K562 (cell line): ENCODE measurements at regions not wholly inside any gene's neighbourhood (a gene's known extent, or its start where the extent isn't known, plus 50 kb on each side); places are given as distances from the start of the nearest gene placed in this dataset.

Experiments used
- ATAC-seq: fragments of 200-7000 bp; cut with Tn5 transposase; 3 replicates; pipeline ENCODE4 v1.9.1; 2020; ENCODE audit warnings: moderate library complexity
- BruUV-seq: library from RNA; stranded (reverse); fragments of 400-500 nt; replicated peaks from 2 replicates; lab custom pipeline; 2021; lab: Mats Ljungman, UMichigan
- CTCF ChIA-PET: fragments of 300-600 bp; formaldehyde crosslinking; extraction: SDS; loops from one replicate; lab custom pipeline; 2021; ENCODE audit warnings: low intra/inter-chr PET ratio; lab: Yijun Ruan, JAX
- POLR2A ChIA-PET: fragments of 300-600, 350-650 bp; sonication (Branson Sonifier 250); formaldehyde crosslinking; extraction: SDS; loops from one replicate; lab custom pipeline; 2021; ENCODE audit warnings: antibody characterized with exemption, inconsistent platforms; lab: Yijun Ruan, JAX
- DNase-seq, 4 experiments: peaks; one replicate each; pipeline versions ENCODE4 v3.0.0 to v3.0.0-alpha.2; 2011 to 2018; ENCODE audit warnings: low spot score in 3 of 4, mixed read lengths in 3 of 4; ENCODE audit errors: extremely low read depth in 1 of 4
- FAIRE-seq: peaks from 2 replicates; lab custom pipeline; 2011; peaks lifted over from hg19 to GRCh38; lab: Jason Lieb, UNC
- H2AFZ ChIP-seq: 2 replicates; pipeline ENCODE4 v1.6.0; 2011; ENCODE audit warnings: low read depth, low read length, control low read depth, inconsistent platforms
- H3K27ac ChIP-seq: fragments of 200-600 bp; 3 replicates; pipeline ENCODE4 v1.8.0; 2011; ENCODE audit warnings: low read depth, mild to moderate bottlenecking, control low read depth, inconsistent platforms, low read length, moderate library complexity, mixed read lengths; ENCODE audit errors: extremely low read depth
- H3K27me3 ChIP-seq, 2 experiments: fragments of 300-600 bp in 1 of 2; 2 replicates in 1 of 2; 3 replicates in 1 of 2; pipeline versions ENCODE4 v1.6.0 to v1.8.0; 2011; ENCODE audit warnings: inconsistent platforms in 2 of 2, low read length in 2 of 2, mild to moderate bottlenecking in 1 of 2, mixed read lengths in 1 of 2, moderate library complexity in 1 of 2; ENCODE audit not compliant: control insufficient read depth in 2 of 2, insufficient read depth in 2 of 2
- H3K36me3 ChIP-seq: fragments of 300-600 bp; 3 replicates; pipeline ENCODE4 v1.8.0; 2011; ENCODE audit warnings: mild to moderate bottlenecking, low read length, inconsistent platforms; ENCODE audit not compliant: control insufficient read depth, insufficient read depth
- H3K4me1 ChIP-seq, 2 experiments: fragments of 200-600 bp in 1 of 2; replicated peaks in 1 of 2; 2 replicates in 1 of 2; 3 replicates in 1 of 2; pipeline versions ENCODE4 v1.5.1 to v1.8.0; 2011; ENCODE audit warnings: inconsistent platforms in 2 of 2, low read length in 2 of 2, mild to moderate bottlenecking in 1 of 2, mixed read lengths in 1 of 2, moderate library complexity in 1 of 2; ENCODE audit not compliant: control insufficient read depth in 2 of 2, insufficient read depth in 2 of 2
- H3K4me2 ChIP-seq: 2 replicates; pipeline ENCODE4 v1.6.1; 2011; ENCODE audit warnings: low read length, control low read depth, inconsistent platforms, mixed read lengths; ENCODE audit not compliant: insufficient read depth
- H3K4me3 ChIP-seq: fragments of 200-600 bp; sonication (generic), shearing (Covaris generic); 2 replicates; pipeline ENCODE4 v1.5.1; 2016; ENCODE audit warnings: control low read depth, inconsistent platforms
- H3K79me2 ChIP-seq: fragments of 200-600 bp; 3 replicates; pipeline ENCODE4 v1.8.0; 2011; ENCODE audit warnings: low read length, inconsistent platforms; ENCODE audit not compliant: control insufficient read depth, insufficient read depth
- H3K9ac ChIP-seq, 2 experiments: 2 replicates each; pipeline versions ENCODE4 v1.6.0 to v1.6.1; 2011; ENCODE audit warnings: low read depth in 2 of 2, low read length in 2 of 2, control low read depth in 1 of 2, inconsistent platforms in 1 of 2, mild to moderate bottlenecking in 1 of 2, mixed read lengths in 1 of 2; ENCODE audit not compliant: insufficient read depth in 1 of 2
- H3K9me1 ChIP-seq: one replicate; pipeline ENCODE4 v1.6.0; 2011; ENCODE audit warnings: inconsistent platforms, mild to moderate bottlenecking, low read length, moderate library complexity; ENCODE audit not compliant: control insufficient read depth, insufficient read depth
- H3K9me3 ChIP-seq: replicated peaks from 2 replicates; pipeline ENCODE4 v1.5.1; 2011; ENCODE audit warnings: low read depth, low read length, inconsistent platforms; ENCODE audit not compliant: control insufficient read depth, insufficient read depth
- H4K20me1 ChIP-seq: replicated peaks from 2 replicates; pipeline ENCODE4 v1.6.1; 2011; ENCODE audit warnings: low read length, inconsistent platforms, mixed read lengths; ENCODE audit not compliant: control insufficient read depth, insufficient read depth
- EGR1 ChIP-seq: fragments of 450-650 bp; conservative IDR thresholded peaks from 2 replicates; pipeline ENCODE4 v1.6.1; 2017; ENCODE audit warnings: mild to moderate bottlenecking
- ERF ChIP-seq: fragments of 450-650 bp; formaldehyde crosslinking; IDR thresholded peaks from 2 replicates; pipeline ENCODE4 v1.4.0; 2020; ENCODE audit warnings: mild to moderate bottlenecking, mixed read lengths
- FOXM1 ChIP-seq, 2 experiments: fragments of 450-650 bp in 1 of 2; sonication (generic) in 1 of 2; formaldehyde crosslinking in 1 of 2; IDR thresholded peaks; 2 replicates each; pipeline versions ENCODE4 v1.6.1 to v1.9.0; 2017 to 2022; ENCODE audit warnings: low read depth in 2 of 2, mild to moderate bottlenecking in 2 of 2, missing genetic modification reagents in 1 of 2, moderate library complexity in 1 of 2
- HLTF ChIP-seq: fragments of 450-650 bp; IDR thresholded peaks from 2 replicates; pipeline ENCODE4 v1.6.1; 2016
- HMGN3 ChIP-seq: IDR thresholded peaks from 2 replicates; pipeline ENCODE4 v1.6.1; 2011; ENCODE audit warnings: borderline replicate concordance, low read depth, mild to moderate bottlenecking, mixed read lengths, low read length; ENCODE audit not compliant: insufficient read length; ENCODE audit errors: extremely low read depth
- MEIS2 ChIP-seq: fragments of 450-650 bp; IDR thresholded peaks from 2 replicates; pipeline ENCODE4 v1.6.1; 2014; ENCODE audit warnings: mild to moderate bottlenecking; ENCODE audit not compliant: partially characterized antibody
- MYBL2 ChIP-seq, 2 experiments: fragments of 450-650 bp in 1 of 2; sonication (generic) in 1 of 2; formaldehyde crosslinking in 1 of 2; IDR thresholded peaks; 2 replicates each; pipeline versions ENCODE4 v1.6.1 to v1.8.1; 2017 to 2022; ENCODE audit warnings: borderline replicate concordance in 1 of 2, inconsistent platforms in 1 of 2, low read depth in 1 of 2, mild to moderate bottlenecking in 1 of 2, missing genetic modification reagents in 1 of 2, moderate library complexity in 1 of 2
- NCOA6 ChIP-seq: fragments of 450-650 bp; IDR thresholded peaks from 2 replicates; pipeline ENCODE4 v1.6.1; 2017; ENCODE audit warnings: mild to moderate bottlenecking
- PHTF2 ChIP-seq: fragments of 250-450 bp; sonication (Bioruptor Pico); IDR thresholded peaks from 2 replicates; pipeline ENCODE4 v1.5.0; 2021; ENCODE audit warnings: mild to moderate bottlenecking
- POLR3A ChIP-seq: IDR thresholded peaks from 2 replicates; pipeline ENCODE4 v1.6.1; 2011; ENCODE audit warnings: borderline replicate concordance, mild to moderate bottlenecking, moderate library complexity; ENCODE audit not compliant: insufficient read length, insufficient read depth; ENCODE audit errors: extremely low read depth
- POLR3G ChIP-seq: IDR thresholded peaks from 2 replicates; pipeline ENCODE4 v1.6.1; 2011; ENCODE audit not compliant: insufficient read length, insufficient replicate concordance; ENCODE audit errors: extremely low read depth
- RHOXF2B ChIP-seq: fragments of 250-450 bp; sonication (Bioruptor Pico); conservative IDR thresholded peaks from 2 replicates; pipeline ENCODE4 v1.5.1; 2021
- SPI1 ChIP-seq: IDR thresholded peaks from 2 replicates; pipeline ENCODE4 v1.6.1; 2011; ENCODE audit warnings: low read depth, low read length, control low read depth, borderline replicate concordance
- ZNF224 ChIP-seq: sonication (generic); formaldehyde crosslinking; IDR thresholded peaks from 2 replicates; pipeline ENCODE4 v1.8.0; 2022; ENCODE audit warnings: mild to moderate bottlenecking, missing genetic modification reagents
- ZNF3 ChIP-seq: fragments of 250-450 bp; sonication (Bioruptor Pico); IDR thresholded peaks from 2 replicates; pipeline ENCODE4 v1.5.0; 2021; ENCODE audit warnings: mild to moderate bottlenecking, moderate library complexity
- ZNF589 ChIP-seq: fragments of 200-800 bp; sonication (Bioruptor generic); IDR thresholded peaks from 2 replicates; pipeline ENCODE4 v1.6.1; 2016; ENCODE audit warnings: low read depth, missing genetic modification characterization, missing compliant biosample characterization
- ZNF699 ChIP-seq: fragments of 250-450 bp; sonication (Bioruptor Pico); IDR thresholded peaks from 2 replicates; pipeline ENCODE4 v1.8.0; 2021; ENCODE audit warnings: mild to moderate bottlenecking, moderate library complexity; ENCODE audit not compliant: insufficient replicate concordance
- WGBS: fragments of 100-300 bp; shearing (Covaris generic); methylation state at CpG from one replicate; pipeline ENCODE4 v1.1.6; 2016; ENCODE audit warnings: low coverage, mixed read lengths; ENCODE audit not compliant: insufficient coverage; ENCODE audit errors: missing lambda C conversion rate; 5-methylcytosine and 5-hydroxymethylcytosine counted together
- in situ Hi-C: fragments of 300-500 bp; cut with MboI; formaldehyde crosslinking; loops from 4 replicates; pipeline ENCODE4 v1.15.0; 2018; ENCODE audit warnings: inconsistent platforms, mixed read lengths
- intact Hi-C: fragments of 100-400 bp; cut with micrococcal nuclease; formaldehyde crosslinking; loops from 2 replicates; pipeline ENCODE4 v1.14.2; 2022
- TF ChIP-seq, protein P1 (sequence below): sonication (generic); formaldehyde crosslinking; IDR thresholded peaks from 2 replicates; pipeline ENCODE4 v1.8.1; 2023; ENCODE audit warnings: mild to moderate bottlenecking, missing genetic modification reagents
- TF ChIP-seq, protein P2 (sequence below): fragments of 250-450 bp; sonication (Bioruptor Pico); IDR thresholded peaks from 2 replicates; pipeline ENCODE4 v1.8.0; 2022; ENCODE audit warnings: moderate library complexity, mild to moderate bottlenecking, inconsistent platforms
- TF ChIP-seq, protein P3 (sequence below): sonication (generic); formaldehyde crosslinking; IDR thresholded peaks from 2 replicates; pipeline ENCODE4 v1.8.0; 2023; ENCODE audit warnings: mild to moderate bottlenecking, missing genetic modification reagents

DNA sequence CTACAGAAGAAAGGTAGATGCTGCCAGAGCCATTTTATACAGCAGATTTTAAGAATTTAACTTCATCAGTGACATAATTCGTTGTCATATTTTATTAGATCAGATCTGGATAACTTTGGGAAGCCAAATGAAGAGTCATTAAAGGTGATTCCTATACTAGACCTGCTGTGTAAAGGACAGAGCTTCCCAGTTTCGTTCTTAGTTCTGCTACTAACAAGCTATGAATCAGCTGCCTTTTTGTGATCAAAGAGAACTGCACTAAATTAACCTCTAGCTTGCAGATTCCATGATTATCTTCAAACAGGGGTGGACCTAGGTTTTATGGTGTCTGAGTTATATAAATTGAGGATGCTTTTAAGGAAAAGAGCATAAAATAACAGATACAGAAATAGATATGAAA, 926.5 kb upstream of the ACVR2A start:
- POLR2A ChIA-PET = no interaction called here
- no TSS peak for BruUV-seq

More for the DNA sequence above, 926.5 kb upstream of the ACVR2A start:
- Histone ChIP-seq H3K79me2 (no peaks in the 10 kb centered on the region), H4K20me1 (no peaks in the 10 kb centered on the region), H3K9ac (no peak overlapping the region), H2AFZ (no peak overlapping the region), H3K9me1 (no peaks in the 10 kb centered on the region), H3K27me3 (no peaks in the 10 kb centered on the region), H3K4me2 (no peak overlapping the region), H3K27ac (no peak overlapping the region), H3K36me3 (no peaks in the 10 kb centered on the region), H3K9me3 (no peaks in the 10 kb centered on the region), H3K4me3 (no peak overlapping the region), H3K4me1 (no peaks in the 10 kb centered on the region)
- WGBS = 0% methylated on average over 2 of the region's 2 CpGs
- intact Hi-C loops (no loop called here), in situ Hi-C loops (no loop called here)
- no peak for FAIRE-seq
- ATAC-seq = no peak
- DNase-seq = no peak
- no peak for TF ChIP-seq ZNF224 (CRISPR knock-in tag)
- no peak for TF ChIP-seq EGR1
- no peak for TF ChIP-seq ZNF699
- TF ChIP-seq, protein P1, sequence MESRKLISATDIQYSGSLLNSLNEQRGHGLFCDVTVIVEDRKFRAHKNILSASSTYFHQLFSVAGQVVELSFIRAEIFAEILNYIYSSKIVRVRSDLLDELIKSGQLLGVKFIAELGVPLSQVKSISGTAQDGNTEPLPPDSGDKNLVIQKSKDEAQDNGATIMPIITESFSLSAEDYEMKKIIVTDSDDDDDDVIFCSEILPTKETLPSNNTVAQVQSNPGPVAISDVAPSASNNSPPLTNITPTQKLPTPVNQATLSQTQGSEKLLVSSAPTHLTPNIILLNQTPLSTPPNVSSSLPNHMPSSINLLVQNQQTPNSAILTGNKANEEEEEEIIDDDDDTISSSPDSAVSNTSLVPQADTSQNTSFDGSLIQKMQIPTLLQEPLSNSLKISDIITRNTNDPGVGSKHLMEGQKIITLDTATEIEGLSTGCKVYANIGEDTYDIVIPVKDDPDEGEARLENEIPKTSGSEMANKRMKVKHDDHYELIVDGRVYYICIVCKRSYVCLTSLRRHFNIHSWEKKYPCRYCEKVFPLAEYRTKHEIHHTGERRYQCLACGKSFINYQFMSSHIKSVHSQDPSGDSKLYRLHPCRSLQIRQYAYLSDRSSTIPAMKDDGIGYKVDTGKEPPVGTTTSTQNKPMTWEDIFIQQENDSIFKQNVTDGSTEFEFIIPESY (CRISPR knock-in tag) = no peak
- no peak for TF ChIP-seq POLR3G
- TF ChIP-seq MEIS2 = no peak
- no peak for TF ChIP-seq ZNF589 (CRISPR knock-in tag)
- no peak for TF ChIP-seq MYBL2 (IDR thresholded peaks at IDR 0.05; ENCODE audit: low read depth)
- TF ChIP-seq MYBL2 (CRISPR knock-in tag; IDR thresholded peaks at IDR 0.05; ENCODE audit: borderline replicate concordance) = no peak
- no peak for TF ChIP-seq SPI1
- no peak for TF ChIP-seq PHTF2 (CRISPR knock-in tag)
- TF ChIP-seq, protein P2, sequence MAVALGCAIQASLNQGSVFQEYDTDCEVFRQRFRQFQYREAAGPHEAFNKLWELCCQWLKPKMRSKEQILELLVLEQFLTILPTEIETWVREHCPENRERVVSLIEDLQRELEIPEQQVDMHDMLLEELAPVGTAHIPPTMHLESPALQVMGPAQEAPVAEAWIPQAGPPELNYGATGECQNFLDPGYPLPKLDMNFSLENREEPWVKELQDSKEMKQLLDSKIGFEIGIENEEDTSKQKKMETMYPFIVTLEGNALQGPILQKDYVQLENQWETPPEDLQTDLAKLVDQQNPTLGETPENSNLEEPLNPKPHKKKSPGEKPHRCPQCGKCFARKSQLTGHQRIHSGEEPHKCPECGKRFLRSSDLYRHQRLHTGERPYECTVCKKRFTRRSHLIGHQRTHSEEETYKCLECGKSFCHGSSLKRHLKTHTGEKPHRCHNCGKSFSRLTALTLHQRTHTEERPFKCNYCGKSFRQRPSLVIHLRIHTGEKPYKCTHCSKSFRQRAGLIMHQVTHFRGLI (CRISPR knock-in tag) = no peak
- no peak for TF ChIP-seq ZNF3
- TF ChIP-seq HLTF = no peak
- TF ChIP-seq, protein P3, sequence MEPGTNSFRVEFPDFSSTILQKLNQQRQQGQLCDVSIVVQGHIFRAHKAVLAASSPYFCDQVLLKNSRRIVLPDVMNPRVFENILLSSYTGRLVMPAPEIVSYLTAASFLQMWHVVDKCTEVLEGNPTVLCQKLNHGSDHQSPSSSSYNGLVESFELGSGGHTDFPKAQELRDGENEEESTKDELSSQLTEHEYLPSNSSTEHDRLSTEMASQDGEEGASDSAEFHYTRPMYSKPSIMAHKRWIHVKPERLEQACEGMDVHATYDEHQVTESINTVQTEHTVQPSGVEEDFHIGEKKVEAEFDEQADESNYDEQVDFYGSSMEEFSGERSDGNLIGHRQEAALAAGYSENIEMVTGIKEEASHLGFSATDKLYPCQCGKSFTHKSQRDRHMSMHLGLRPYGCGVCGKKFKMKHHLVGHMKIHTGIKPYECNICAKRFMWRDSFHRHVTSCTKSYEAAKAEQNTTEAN (CRISPR knock-in tag) = no peak
- TF ChIP-seq HMGN3 = no peak
- no peak for TF ChIP-seq FOXM1 (IDR thresholded peaks at IDR 0.05; ENCODE audit: low read depth)
- TF ChIP-seq FOXM1 (CRISPR knock-in tag; IDR thresholded peaks at IDR 0.05; ENCODE audit: low read depth) = no peak
- TF ChIP-seq ERF (CRISPR knock-in tag) = no peak
- TF ChIP-seq NCOA6 = no peak
- no peak for TF ChIP-seq RHOXF2B (CRISPR knock-in tag)
- TF ChIP-seq POLR3A = no peak
- CTCF ChIA-PET = no interaction called here
